ENCODE measurements at regions not wholly inside any gene's neighbourhood (a gene's known extent, or its start where the extent isn't known, plus 50 kb on each side); places are given as distances from the start of the nearest gene placed in this dataset.
"Not testable (repeated sequence)": the region's sequence is repeated elsewhere in the genome, so short reads cannot be mapped to it uniquely, and the experiment has no call there.

DNA sequence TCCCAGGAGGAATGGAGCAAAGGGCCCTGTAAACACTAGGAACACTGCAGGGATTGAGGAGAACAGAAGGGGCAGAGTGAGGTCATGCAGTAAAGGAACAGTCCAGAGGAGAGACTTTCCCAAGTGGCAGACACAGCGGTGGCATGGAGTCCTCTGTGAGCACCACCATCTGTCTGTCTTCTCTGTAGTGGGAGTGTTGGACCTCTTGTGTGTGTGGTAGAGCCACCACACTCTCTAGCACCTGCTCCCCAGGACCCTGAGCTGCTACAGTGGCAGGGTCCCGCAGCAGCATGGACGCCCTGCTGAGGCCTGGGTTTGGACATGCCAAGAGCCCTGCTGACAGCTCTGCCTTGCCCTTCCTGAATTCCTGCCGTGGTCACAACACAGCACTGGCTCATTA lies 75.7 kb upstream of the LARP1 start:
- Histone ChIP-seq H3K27me3 (ENCODE audit: insufficient read depth, low read depth, severe bottlenecking) (no peaks in the 10 kb centered on the region), H3K36me3 (no peaks in the 10 kb centered on the region), H3K27ac (no peak overlapping the region), H3K4me3 (ENCODE audit: low read depth, low read length) (no peak overlapping the region), H3K9me3 (ENCODE audit: severe bottlenecking) (no peaks in the 10 kb centered on the region)
- no peak for TF ChIP-seq CTCF (IDR thresholded peaks at IDR 0.05; ENCODE audit: low read depth, low read length)
- no peak for DNase-seq

DNA sequence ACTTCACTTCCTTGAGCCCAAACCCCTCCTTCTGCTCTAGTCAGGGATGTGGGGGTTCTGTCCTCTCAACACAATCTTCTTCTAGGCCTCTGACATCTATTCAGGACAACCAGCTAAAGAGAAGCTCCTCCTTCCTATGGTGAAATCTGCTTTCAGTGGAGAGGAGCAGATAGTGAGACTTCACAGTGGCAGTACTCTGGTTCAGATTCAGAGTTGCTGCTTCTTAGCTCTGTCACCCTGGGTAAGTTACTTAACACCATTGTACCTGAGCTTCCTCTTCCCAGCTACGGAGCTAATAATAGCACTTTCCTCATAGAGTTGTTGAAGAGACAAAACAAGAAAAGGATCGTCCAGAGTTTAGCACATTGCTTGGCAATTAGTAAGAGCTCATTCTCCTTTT lies 77.3 kb upstream of the LARP1 start:
- Histone ChIP-seq H3K36me3 (no peaks in the 10 kb centered on the region), H3K27ac (no peak overlapping the region), H3K9me3 (ENCODE audit: severe bottlenecking) (no peaks in the 10 kb centered on the region), H3K4me3 (ENCODE audit: low read depth, low read length) (no peak overlapping the region), H3K27me3 (ENCODE audit: insufficient read depth, low read depth, severe bottlenecking) (no peaks in the 10 kb centered on the region)
- TF ChIP-seq CTCF (IDR thresholded peaks at IDR 0.05; ENCODE audit: low read depth, low read length): no peak
- no peak for DNase-seq

GRCh38 chr5:154676508-154676907 lies 78.7 kb upstream of the LARP1 start:
- TF ChIP-seq CTCF (IDR thresholded peaks at IDR 0.05; ENCODE audit: low read depth, low read length): no peak

GRCh38 chr5:154674029-154674428 lies 81.1 kb upstream of the LARP1 start:
- Histone ChIP-seq H3K27me3 (ENCODE audit: insufficient read depth, low read depth, severe bottlenecking) (no peaks in the 10 kb centered on the region), H3K36me3 (no peaks in the 10 kb centered on the region), H3K4me3 (ENCODE audit: low read depth, low read length) (no peak overlapping the region), H3K27ac (no peak overlapping the region), H3K9me3 (ENCODE audit: severe bottlenecking) (no peaks in the 10 kb centered on the region)
- no peak for TF ChIP-seq CTCF (IDR thresholded peaks at IDR 0.05; ENCODE audit: low read depth, low read length)
- DNase-seq: no peak

More at GRCh38 chr5:154676508-154676907, 78.7 kb upstream of the LARP1 start:
- no peak for DNase-seq
- Histone ChIP-seq H3K27ac (no peak overlapping the region), H3K4me3 (ENCODE audit: low read depth, low read length) (no peak overlapping the region), H3K9me3 (ENCODE audit: severe bottlenecking) (no peaks in the 10 kb centered on the region), H3K36me3 (no peaks in the 10 kb centered on the region), H3K27me3 (ENCODE audit: insufficient read depth, low read depth, severe bottlenecking) (no peaks in the 10 kb centered on the region)

DNA sequence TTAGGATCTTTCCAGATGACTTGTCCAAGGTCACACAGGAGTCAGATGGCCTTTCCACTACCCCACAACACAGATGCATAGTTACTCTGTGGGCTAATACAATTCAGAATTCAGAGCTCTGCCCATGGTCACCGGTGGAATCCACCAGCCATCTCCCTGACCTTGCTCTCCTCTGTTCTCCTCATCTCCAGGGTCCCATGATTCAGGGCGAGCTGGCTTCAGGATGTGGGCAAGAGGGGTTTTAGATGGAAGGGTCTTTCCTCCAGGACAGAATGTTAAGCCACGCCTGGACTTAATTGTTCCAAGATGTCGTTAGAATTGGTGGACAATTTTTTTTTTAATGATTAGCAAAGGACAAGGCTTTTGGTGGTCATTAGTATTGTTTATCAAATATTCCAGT lies 81.7 kb upstream of the LARP1 start:
- DNase-seq: no peak
- Histone ChIP-seq H3K27me3 (ENCODE audit: insufficient read depth, low read depth, severe bottlenecking) (no peaks in the 10 kb centered on the region), H3K9me3 (ENCODE audit: severe bottlenecking) (peaks cover 4% of the 10 kb centered on the region), H3K27ac (no peak overlapping the region), H3K4me3 (ENCODE audit: low read depth, low read length) (no peak overlapping the region), H3K36me3 (no peaks in the 10 kb centered on the region)
- TF ChIP-seq CTCF (IDR thresholded peaks at IDR 0.05; ENCODE audit: low read depth, low read length): no peak

- H3K4me3 ChIP-seq (ENCODE audit: low read depth, low read length); DNase-seq; H3K9me3 ChIP-seq (ENCODE audit: severe bottlenecking); H3K36me3 ChIP-seq; H3K27me3 ChIP-seq (ENCODE audit: insufficient read depth, low read depth, severe bottlenecking); H3K27ac ChIP-seq: not testable (repeated sequence)
These were observed 85.3 kb upstream of the LARP1 start for GRCh38 chr5:154669913-154670312.
